Mesodermal cell (in vitro differentiated cells): ENCODE measurements at regions not wholly inside any gene's neighbourhood (a gene's known extent, or its start where the extent isn't known, plus 50 kb on each side); places are given as distances from the start of the nearest gene placed in this dataset.
A peak's percentile ranks its signal among the peaks of the same experiment; 100 is the strongest.
"Not testable (repeated sequence)": the region's sequence is repeated elsewhere in the genome, so short reads cannot be mapped to it uniquely, and the experiment has no call there.

Source experiments
- H3K27ac ChIP-seq: 2 replicates; pipeline ENCODE4 v1.7.0; 2013; ENCODE audit warnings: mild to moderate bottlenecking, low read depth, low read length, moderate library complexity; ENCODE audit not compliant: severe bottlenecking
- H3K36me3 ChIP-seq: 2 replicates; pipeline ENCODE4 v1.7.1; 2013; ENCODE audit warnings: mild to moderate bottlenecking, low read length, moderate library complexity; ENCODE audit not compliant: control insufficient read depth, insufficient read depth
- H3K4me1 ChIP-seq: one replicate; pipeline ENCODE4 v1.7.1; 2013; ENCODE audit warnings: mild to moderate bottlenecking, low read length; ENCODE audit not compliant: insufficient read depth, control insufficient read depth, poor library complexity, severe bottlenecking
- H3K4me3 ChIP-seq: 2 replicates; pipeline ENCODE4 v1.7.0; 2013; ENCODE audit warnings: low read length, control low read depth, mild to moderate bottlenecking; ENCODE audit not compliant: insufficient read depth, poor library complexity, severe bottlenecking; ENCODE audit errors: extremely low read depth
- H3K9me3 ChIP-seq: 2 replicates; pipeline ENCODE4 v1.7.1; 2013; ENCODE audit warnings: mild to moderate bottlenecking, low read length, moderate library complexity; ENCODE audit not compliant: control insufficient read depth
- WGBS, 2 experiments: methylation state at CpG; one replicate each; pipeline ENCODE4 v1.1.5; 2013; ENCODE audit warnings: missing lambda C conversion rate in 2 of 2; ENCODE audit not compliant: insufficient coverage in 2 of 2; 5-methylcytosine and 5-hydroxymethylcytosine counted together

DNA sequence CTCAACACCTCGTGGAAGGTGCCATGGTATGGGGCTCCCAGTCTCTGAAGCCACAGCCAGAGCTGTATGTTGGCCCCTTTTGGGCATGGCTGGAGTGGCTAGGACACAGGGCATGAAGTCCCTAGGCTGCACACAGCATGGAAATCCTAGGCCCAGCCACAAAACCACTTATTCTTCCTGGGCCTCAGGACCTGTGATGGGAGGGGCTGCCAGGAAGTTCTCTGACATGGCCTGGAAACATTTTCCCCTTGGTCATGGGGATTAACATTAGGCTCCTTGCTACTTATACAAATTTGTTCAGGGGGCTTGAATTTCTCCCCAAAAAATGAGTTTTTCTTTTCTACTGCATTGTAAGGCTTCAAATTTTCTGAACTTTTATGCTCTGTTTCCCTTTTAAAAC, 2091.2 kb upstream of the ACO1 start:
- H3K4me3 ChIP-seq = no peak overlapping the region
- H3K9me3 ChIP-seq = no peaks in the 10 kb centered on the region
- 83% methylated on average over 1 of the region's 1 CpG; no CpG with 5 or more reads in 1 of the 2 experiments for WGBS, 2 experiments
- no peaks in the 10 kb centered on the region for H3K36me3 ChIP-seq
- no peaks in the 10 kb centered on the region for H3K4me1 ChIP-seq
- H3K27ac ChIP-seq = no peak overlapping the region

- no peaks in the 10 kb centered on the region for H3K36me3 ChIP-seq
- 93 to 94% methylated on average over 12 to 18 of the region's 25 CpGs for WGBS, 2 experiments
- no peak overlapping the region for H3K4me3 ChIP-seq
- H3K9me3 ChIP-seq = no peaks in the 10 kb centered on the region
- no peak overlapping the region for H3K27ac ChIP-seq
- no peaks in the 10 kb centered on the region for H3K4me1 ChIP-seq
These were observed 2085.2 kb upstream of the ACO1 start for GRCh38 chr9:30299126-30299780.

DNA sequence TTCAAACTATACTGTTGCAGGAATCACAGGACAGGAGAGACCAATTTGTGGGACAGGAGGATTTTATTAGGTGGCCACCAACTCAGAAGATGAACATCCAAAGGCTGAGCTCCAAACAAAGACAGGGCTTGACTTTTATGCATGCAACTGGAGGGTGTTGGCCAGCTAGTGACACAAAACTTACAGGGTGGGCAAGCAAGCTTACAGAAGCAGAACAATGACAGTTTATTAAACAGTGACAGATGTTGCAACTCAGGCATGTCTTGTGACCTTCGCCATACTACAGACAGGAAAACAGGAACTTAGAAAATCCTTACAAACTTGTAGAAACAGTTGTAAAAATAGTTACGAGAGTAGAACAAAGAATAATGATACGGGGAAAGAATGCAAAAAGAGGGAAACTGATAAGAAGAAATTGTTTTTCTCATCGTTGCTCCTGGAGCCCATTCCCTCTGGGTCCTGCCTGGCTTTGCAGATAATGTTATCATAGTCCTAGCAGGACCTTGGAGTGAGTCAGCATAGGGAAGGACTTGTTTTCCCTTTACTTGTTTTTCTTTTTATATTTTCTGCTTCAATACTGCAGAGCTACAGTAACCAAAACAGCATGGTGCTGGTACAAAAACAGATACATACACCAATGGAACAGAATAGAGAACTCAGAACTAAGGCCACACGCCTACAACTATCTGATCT, 2083.0 kb upstream of the ACO1 start:
- Histone ChIP-seq H3K36me3 (no peaks in the 10 kb centered on the region), H3K4me1 (no peaks in the 10 kb centered on the region), H3K27ac (peak overlapping the region; percentile 87), H3K4me3 (no peak overlapping the region), H3K9me3 (no peaks in the 10 kb centered on the region)
- WGBS, 2 experiments = 72 to 74% methylated on average over 4 of the region's 5 CpGs

GRCh38 chr9:30310711-30311110, 2073.7 kb upstream of the ACO1 start:
- no CpG with 5 or more reads among the region's 2 CpGs for WGBS, 2 experiments
- H3K27ac ChIP-seq = no peak overlapping the region
- no peaks in the 10 kb centered on the region for H3K36me3 ChIP-seq
- H3K4me1 ChIP-seq = no peaks in the 10 kb centered on the region
- no peaks in the 10 kb centered on the region for H3K9me3 ChIP-seq
- H3K4me3 ChIP-seq = no peak overlapping the region

DNA sequence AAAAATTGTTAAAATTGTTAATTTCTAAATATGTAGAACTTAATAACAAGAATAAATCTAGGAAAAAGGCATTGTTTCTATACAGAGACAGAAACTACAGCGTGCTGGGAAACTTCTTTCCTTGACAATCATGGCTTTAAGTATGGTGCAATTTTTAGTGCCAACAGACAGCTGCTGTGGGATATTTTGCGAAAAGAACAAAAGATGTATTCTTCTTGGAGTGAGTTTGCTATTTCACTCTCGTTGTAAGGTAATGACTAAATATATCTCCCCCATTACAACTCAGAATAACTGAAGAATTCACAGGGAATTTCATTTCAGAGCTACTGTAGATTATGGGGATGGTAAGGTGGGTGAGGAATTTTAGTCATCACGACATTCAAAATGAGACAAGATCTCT, 2055.0 kb upstream of the ACO1 start:
- no peaks in the 10 kb centered on the region for H3K9me3 ChIP-seq
- WGBS, 2 experiments = 80% methylated on average over 1 of the region's 4 CpGs; no CpG with 5 or more reads in 1 of the 2 experiments
- H3K4me1 ChIP-seq = no peaks in the 10 kb centered on the region
- no peak overlapping the region for H3K27ac ChIP-seq
- no peaks in the 10 kb centered on the region for H3K36me3 ChIP-seq
- no peak overlapping the region for H3K4me3 ChIP-seq

- Histone ChIP-seq H3K27ac (no peak overlapping the region), H3K36me3 (no peaks in the 10 kb centered on the region), H3K4me1 (no peaks in the 10 kb centered on the region), H3K4me3 (no peak overlapping the region), H3K9me3 (no peaks in the 10 kb centered on the region)
- 86 to 99% methylated on average over 12 to 15 of the region's 15 CpGs for WGBS, 2 experiments
These were observed 2035.5 kb upstream of the ACO1 start for GRCh38 chr9:30348904-30349303.

GRCh38 chr9:30349526-30350513, 2034.6 kb upstream of the ACO1 start:
- Histone ChIP-seq H3K9me3 (no peaks in the 10 kb centered on the region), H3K27ac (no peak overlapping the region), H3K4me3 (no peak overlapping the region), H3K36me3 (no peaks in the 10 kb centered on the region), H3K4me1 (no peaks in the 10 kb centered on the region)
- WGBS, 2 experiments = 90 to 98% methylated on average over 9 to 10 of the region's 19 CpGs

GRCh38 chr9:30356221-30356620, 2028.2 kb upstream of the ACO1 start:
- H3K36me3 ChIP-seq = no peaks in the 10 kb centered on the region
- H3K9me3 ChIP-seq = no peaks in the 10 kb centered on the region
- no peak overlapping the region for H3K4me3 ChIP-seq
- WGBS, 2 experiments = no CpG with 5 or more reads among the region's 4 CpGs
- no peak overlapping the region for H3K27ac ChIP-seq
- no peaks in the 10 kb centered on the region for H3K4me1 ChIP-seq

- Histone ChIP-seq H3K4me3 (no peak overlapping the region), H3K9me3 (no peaks in the 10 kb centered on the region), H3K36me3 (no peaks in the 10 kb centered on the region), H3K27ac (no peak overlapping the region), H3K4me1 (no peaks in the 10 kb centered on the region)
These were observed 2022.1 kb upstream of the ACO1 start for GRCh38 chr9:30362373-30362772.

DNA sequence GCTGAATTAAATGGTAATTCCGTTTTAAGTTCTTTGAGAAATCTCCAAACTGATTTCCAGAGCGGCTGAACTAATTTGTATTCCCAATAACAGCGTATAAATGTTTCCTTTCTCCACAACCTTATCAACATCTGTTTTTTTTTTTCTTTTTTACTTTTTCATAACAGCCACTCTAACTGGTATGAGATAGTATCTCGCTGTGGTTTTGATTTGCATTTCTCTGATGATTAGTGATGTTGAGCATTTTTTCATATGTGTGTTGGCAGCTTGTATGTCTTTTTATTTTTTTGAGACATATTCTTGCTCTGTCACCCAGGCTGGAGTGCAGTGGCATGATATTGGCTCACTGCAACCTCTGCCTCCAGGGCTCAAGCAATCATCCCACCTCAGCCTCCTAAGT, 2018.3 kb upstream of the ACO1 start:
- not testable (repeated sequence) for H3K27ac ChIP-seq, H3K4me1 ChIP-seq, H3K4me3 ChIP-seq, H3K36me3 ChIP-seq, H3K9me3 ChIP-seq
- WGBS, 2 experiments = 80% methylated on average over 1 of the region's 4 CpGs; no CpG with 5 or more reads in 1 of the 2 experiments
